WTC11 (cell line): ENCODE measurements at regions not wholly inside any gene's neighbourhood (a gene's known extent, or its start where the extent isn't known, plus 50 kb on each side); places are given as distances from the start of the nearest gene placed in this dataset.

Source experiments
- ATAC-seq: fragments of 200-7000 bp; cut with Tn5 transposase; 2 replicates; pipeline ENCODE4 v1.10.0; 2021; ENCODE audit warnings: mild to moderate bottlenecking, moderate library complexity
- CTCF ChIA-PET: fragments of 300-600 bp; sonication (Branson Sonifier 250); formaldehyde crosslinking; loops from one replicate; lab custom pipeline; 2021; ENCODE audit warnings: antibody characterized with exemption; lab: Charles Lee
- POLR2A ChIA-PET: fragments of 350-600 bp; sonication (Branson Sonifier 250); formaldehyde crosslinking; loops from one replicate; lab custom pipeline; 2021; ENCODE audit warnings: antibody characterized with exemption; lab: Charles Lee
- DNase-seq: peaks from one replicate; pipeline ENCODE4 v3.0.0; 2021; ENCODE audit warnings: low spot score
- H3K27ac Mint-ChIP-seq: 2 replicates; pipeline ENCODE4 v1.8.0; 2021; ENCODE audit warnings: mixed read lengths
- H3K27me3 Mint-ChIP-seq: 2 replicates; pipeline ENCODE4 v1.8.0; 2021; ENCODE audit warnings: low read depth, mild to moderate bottlenecking, moderate library complexity, mixed read lengths
- H3K36me3 Mint-ChIP-seq: 2 replicates; pipeline ENCODE4 v1.8.0; 2021; ENCODE audit warnings: mixed read lengths
- H3K4me1 Mint-ChIP-seq: 2 replicates; pipeline ENCODE4 v1.8.0; 2022; ENCODE audit warnings: mixed read lengths
- H3K4me3 Mint-ChIP-seq: 2 replicates; pipeline ENCODE4 v1.8.0; 2021; ENCODE audit warnings: mild to moderate bottlenecking, moderate library complexity, mixed read lengths
- H3K9me3 Mint-ChIP-seq: 2 replicates; pipeline ENCODE4 v1.8.0; 2021; ENCODE audit warnings: mixed read lengths
- CREM ChIP-seq: sonication (generic); formaldehyde crosslinking; IDR thresholded peaks from 2 replicates; pipeline ENCODE4 v1.8.1; 2022; ENCODE audit warnings: mild to moderate bottlenecking, missing genetic modification reagents, moderate library complexity
- FOXK1 ChIP-seq: sonication (generic); formaldehyde crosslinking; IDR thresholded peaks from 2 replicates; pipeline ENCODE4 v1.8.0; 2022; ENCODE audit warnings: mild to moderate bottlenecking, moderate library complexity, missing genetic modification reagents
- HMGA2 ChIP-seq: fragments of 250-450 bp; sonication (Bioruptor Pico); IDR thresholded peaks from 2 replicates; pipeline ENCODE4 v1.4.0; 2021; ENCODE audit warnings: mild to moderate bottlenecking, moderate library complexity
- IRF2 ChIP-seq: sonication (generic); formaldehyde crosslinking; IDR thresholded peaks from 2 replicates; pipeline ENCODE4 v1.8.0; 2022; ENCODE audit warnings: low read depth, missing genetic modification reagents, borderline replicate concordance
- NFE2L1 ChIP-seq: sonication (generic); formaldehyde crosslinking; IDR thresholded peaks from 2 replicates; pipeline ENCODE4 v1.8.1; 2023; ENCODE audit warnings: missing genetic modification reagents
- NFYB ChIP-seq: sonication (generic); formaldehyde crosslinking; conservative IDR thresholded peaks from 2 replicates; pipeline ENCODE4 v1.8.0; 2022; ENCODE audit warnings: low read depth, missing genetic modification reagents
- NR1H2 ChIP-seq: sonication (generic); formaldehyde crosslinking; IDR thresholded peaks from 2 replicates; pipeline ENCODE4 v1.9.0; 2021; ENCODE audit warnings: mild to moderate bottlenecking, moderate library complexity, missing genetic modification reagents
- OVOL2 ChIP-seq: fragments of 250-450 bp; sonication (Bioruptor Pico); IDR thresholded peaks from 2 replicates; pipeline ENCODE4 v1.9.0; 2021; ENCODE audit warnings: mild to moderate bottlenecking, borderline replicate concordance
- PRRX2 ChIP-seq: fragments of 250-450 bp; sonication (Bioruptor Pico); IDR thresholded peaks from 2 replicates; pipeline ENCODE4 v1.8.0; 2021; ENCODE audit warnings: mild to moderate bottlenecking
- SMAD3 ChIP-seq: sonication (generic); formaldehyde crosslinking; IDR thresholded peaks from 2 replicates; pipeline ENCODE4 v1.8.0; 2022; ENCODE audit warnings: missing genetic modification reagents, mild to moderate bottlenecking, borderline replicate concordance
- TCF7 ChIP-seq: sonication (generic); formaldehyde crosslinking; IDR thresholded peaks from 2 replicates; pipeline ENCODE4 v1.8.0; 2022; ENCODE audit warnings: mild to moderate bottlenecking, low read depth, missing genetic modification reagents, moderate library complexity
- TEAD1 ChIP-seq: sonication (generic); formaldehyde crosslinking; IDR thresholded peaks from 2 replicates; pipeline ENCODE4 v1.8.0; 2022; ENCODE audit warnings: mild to moderate bottlenecking, missing genetic modification reagents
- ZBTB21 ChIP-seq: sonication (generic); formaldehyde crosslinking; IDR thresholded peaks from 2 replicates; pipeline ENCODE4 v1.8.1; 2023; ENCODE audit warnings: mild to moderate bottlenecking, missing genetic modification reagents, borderline replicate concordance
- ZNF263 ChIP-seq: sonication (generic); formaldehyde crosslinking; IDR thresholded peaks from 2 replicates; pipeline ENCODE4 v1.8.1; 2022; ENCODE audit warnings: low read depth, mild to moderate bottlenecking, moderate library complexity, missing genetic modification reagents
- TF ChIP-seq, protein P1 (sequence below): sonication (generic); formaldehyde crosslinking; IDR thresholded peaks from 2 replicates; pipeline ENCODE4 v1.8.0; 2022; ENCODE audit warnings: mild to moderate bottlenecking, missing genetic modification reagents
- TF ChIP-seq, protein P2 (sequence below): sonication (generic); formaldehyde crosslinking; conservative IDR thresholded peaks from 2 replicates; pipeline ENCODE4 v1.8.1; 2023; ENCODE audit warnings: mild to moderate bottlenecking, low read depth, missing genetic modification reagents, moderate library complexity
- TF ChIP-seq, protein P3 (sequence below): fragments of 250-450 bp; sonication (Bioruptor Pico); IDR thresholded peaks from 2 replicates; pipeline ENCODE4 v2.1.2; 2022; ENCODE audit warnings: mild to moderate bottlenecking, moderate library complexity
- TF ChIP-seq, protein P4 (sequence below): sonication (generic); formaldehyde crosslinking; IDR thresholded peaks from 2 replicates; pipeline ENCODE4 v1.8.0; 2022; ENCODE audit warnings: missing genetic modification reagents
- TF ChIP-seq, protein P5 (sequence below): sonication (generic); formaldehyde crosslinking; IDR thresholded peaks from 2 replicates; pipeline ENCODE4 v1.8.1; 2023; ENCODE audit warnings: mild to moderate bottlenecking, missing genetic modification reagents, borderline replicate concordance

DNA sequence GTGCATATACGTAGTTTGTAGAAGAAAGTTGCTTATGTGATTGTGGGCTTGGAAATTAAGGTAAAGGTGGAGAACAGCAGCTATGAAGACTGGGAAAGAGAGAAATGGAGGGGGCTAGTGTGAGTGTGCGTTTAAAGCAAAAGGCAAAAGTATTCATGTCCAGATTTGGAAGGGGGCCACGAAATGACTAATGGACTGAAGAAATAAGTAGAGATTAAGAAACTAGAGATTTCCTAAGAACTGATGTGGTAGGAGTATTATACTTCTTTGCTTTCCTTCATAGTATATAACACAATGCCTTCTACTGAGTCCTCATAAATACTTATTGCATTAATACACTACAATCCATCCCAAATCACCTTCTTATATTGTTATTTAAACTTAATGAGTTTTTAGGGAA, 298.6 kb upstream of the NOVA1 start:
- Mint-ChIP-seq H3K27me3 (no peaks in the 10 kb centered on the region), H3K27ac (no peak overlapping the region), H3K9me3 (peaks cover 17% of the 10 kb centered on the region), H3K4me1 (no peaks in the 10 kb centered on the region), H3K36me3 (peaks cover 15% of the 10 kb centered on the region), H3K4me3 (no peak overlapping the region)
- TF ChIP-seq, protein P1, sequence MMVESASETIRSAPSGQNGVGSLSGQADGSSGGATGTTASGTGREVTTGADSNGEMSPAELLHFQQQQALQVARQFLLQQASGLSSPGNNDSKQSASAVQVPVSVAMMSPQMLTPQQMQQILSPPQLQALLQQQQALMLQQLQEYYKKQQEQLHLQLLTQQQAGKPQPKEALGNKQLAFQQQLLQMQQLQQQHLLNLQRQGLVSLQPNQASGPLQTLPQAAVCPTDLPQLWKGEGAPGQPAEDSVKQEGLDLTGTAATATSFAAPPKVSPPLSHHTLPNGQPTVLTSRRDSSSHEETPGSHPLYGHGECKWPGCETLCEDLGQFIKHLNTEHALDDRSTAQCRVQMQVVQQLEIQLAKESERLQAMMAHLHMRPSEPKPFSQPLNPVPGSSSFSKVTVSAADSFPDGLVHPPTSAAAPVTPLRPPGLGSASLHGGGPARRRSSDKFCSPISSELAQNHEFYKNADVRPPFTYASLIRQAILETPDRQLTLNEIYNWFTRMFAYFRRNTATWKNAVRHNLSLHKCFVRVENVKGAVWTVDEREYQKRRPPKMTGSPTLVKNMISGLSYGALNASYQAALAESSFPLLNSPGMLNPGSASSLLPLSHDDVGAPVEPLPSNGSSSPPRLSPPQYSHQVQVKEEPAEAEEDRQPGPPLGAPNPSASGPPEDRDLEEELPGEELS, result no peak
- TF ChIP-seq, protein P2, sequence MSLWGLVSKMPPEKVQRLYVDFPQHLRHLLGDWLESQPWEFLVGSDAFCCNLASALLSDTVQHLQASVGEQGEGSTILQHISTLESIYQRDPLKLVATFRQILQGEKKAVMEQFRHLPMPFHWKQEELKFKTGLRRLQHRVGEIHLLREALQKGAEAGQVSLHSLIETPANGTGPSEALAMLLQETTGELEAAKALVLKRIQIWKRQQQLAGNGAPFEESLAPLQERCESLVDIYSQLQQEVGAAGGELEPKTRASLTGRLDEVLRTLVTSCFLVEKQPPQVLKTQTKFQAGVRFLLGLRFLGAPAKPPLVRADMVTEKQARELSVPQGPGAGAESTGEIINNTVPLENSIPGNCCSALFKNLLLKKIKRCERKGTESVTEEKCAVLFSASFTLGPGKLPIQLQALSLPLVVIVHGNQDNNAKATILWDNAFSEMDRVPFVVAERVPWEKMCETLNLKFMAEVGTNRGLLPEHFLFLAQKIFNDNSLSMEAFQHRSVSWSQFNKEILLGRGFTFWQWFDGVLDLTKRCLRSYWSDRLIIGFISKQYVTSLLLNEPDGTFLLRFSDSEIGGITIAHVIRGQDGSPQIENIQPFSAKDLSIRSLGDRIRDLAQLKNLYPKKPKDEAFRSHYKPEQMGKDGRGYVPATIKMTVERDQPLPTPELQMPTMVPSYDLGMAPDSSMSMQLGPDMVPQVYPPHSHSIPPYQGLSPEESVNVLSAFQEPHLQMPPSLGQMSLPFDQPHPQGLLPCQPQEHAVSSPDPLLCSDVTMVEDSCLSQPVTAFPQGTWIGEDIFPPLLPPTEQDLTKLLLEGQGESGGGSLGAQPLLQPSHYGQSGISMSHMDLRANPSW (CRISPR knock-in tag), result no peak
- TF ChIP-seq, protein P3, sequence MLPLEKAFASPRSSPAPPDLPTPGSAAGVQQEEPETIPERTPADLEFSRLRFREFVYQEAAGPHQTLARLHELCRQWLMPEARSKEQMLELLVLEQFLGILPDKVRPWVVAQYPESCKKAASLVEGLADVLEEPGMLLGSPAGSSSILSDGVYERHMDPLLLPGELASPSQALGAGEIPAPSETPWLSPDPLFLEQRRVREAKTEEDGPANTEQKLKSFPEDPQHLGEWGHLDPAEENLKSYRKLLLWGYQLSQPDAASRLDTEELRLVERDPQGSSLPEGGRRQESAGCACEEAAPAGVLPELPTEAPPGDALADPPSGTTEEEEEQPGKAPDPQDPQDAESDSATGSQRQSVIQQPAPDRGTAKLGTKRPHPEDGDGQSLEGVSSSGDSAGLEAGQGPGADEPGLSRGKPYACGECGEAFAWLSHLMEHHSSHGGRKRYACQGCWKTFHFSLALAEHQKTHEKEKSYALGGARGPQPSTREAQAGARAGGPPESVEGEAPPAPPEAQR (CRISPR knock-in tag), result no peak
- TF ChIP-seq ZNF263 (CRISPR knock-in tag) (no peak), ZBTB21 (CRISPR knock-in tag) (no peak), CREM (CRISPR knock-in tag) (no peak), NFYB (CRISPR knock-in tag) (no peak)
- TF ChIP-seq, protein P4, sequence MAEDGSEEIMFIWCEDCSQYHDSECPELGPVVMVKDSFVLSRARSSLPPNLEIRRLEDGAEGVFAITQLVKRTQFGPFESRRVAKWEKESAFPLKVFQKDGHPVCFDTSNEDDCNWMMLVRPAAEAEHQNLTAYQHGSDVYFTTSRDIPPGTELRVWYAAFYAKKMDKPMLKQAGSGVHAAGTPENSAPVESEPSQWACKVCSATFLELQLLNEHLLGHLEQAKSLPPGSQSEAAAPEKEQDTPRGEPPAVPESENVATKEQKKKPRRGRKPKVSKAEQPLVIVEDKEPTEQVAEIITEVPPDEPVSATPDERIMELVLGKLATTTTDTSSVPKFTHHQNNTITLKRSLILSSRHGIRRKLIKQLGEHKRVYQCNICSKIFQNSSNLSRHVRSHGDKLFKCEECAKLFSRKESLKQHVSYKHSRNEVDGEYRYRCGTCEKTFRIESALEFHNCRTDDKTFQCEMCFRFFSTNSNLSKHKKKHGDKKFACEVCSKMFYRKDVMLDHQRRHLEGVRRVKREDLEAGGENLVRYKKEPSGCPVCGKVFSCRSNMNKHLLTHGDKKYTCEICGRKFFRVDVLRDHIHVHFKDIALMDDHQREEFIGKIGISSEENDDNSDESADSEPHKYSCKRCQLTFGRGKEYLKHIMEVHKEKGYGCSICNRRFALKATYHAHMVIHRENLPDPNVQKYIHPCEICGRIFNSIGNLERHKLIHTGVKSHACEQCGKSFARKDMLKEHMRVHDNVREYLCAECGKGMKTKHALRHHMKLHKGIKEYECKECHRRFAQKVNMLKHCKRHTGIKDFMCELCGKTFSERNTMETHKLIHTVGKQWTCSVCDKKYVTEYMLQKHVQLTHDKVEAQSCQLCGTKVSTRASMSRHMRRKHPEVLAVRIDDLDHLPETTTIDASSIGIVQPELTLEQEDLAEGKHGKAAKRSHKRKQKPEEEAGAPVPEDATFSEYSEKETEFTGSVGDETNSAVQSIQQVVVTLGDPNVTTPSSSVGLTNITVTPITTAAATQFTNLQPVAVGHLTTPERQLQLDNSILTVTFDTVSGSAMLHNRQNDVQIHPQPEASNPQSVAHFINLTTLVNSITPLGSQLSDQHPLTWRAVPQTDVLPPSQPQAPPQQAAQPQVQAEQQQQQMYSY (CRISPR knock-in tag), result no peak
- DNase-seq, result no peak
- no peak for ATAC-seq
- CTCF ChIA-PET, result no interaction called here
- POLR2A ChIA-PET, result no interaction called here

DNA sequence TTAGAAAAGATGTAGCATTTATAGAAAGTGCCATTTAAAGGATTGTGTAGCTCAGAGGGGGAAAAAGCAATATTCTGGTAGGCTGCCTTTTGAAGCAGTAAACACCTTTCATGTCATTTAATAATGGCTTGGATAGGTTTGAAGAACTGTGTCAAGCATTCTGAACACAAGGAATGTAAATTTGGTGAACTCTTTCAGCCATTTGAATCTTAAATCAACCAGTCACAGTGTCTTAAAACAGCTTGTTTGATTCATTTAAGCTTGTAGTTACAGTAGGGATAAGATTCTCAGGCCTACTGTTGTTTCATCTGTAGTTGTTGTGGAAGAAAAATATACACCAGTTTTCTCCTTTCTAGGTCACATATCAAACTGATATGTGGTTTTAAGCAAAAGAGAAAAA, 299.4 kb upstream of the NOVA1 start:
- Mint-ChIP-seq H3K27ac (no peak overlapping the region), H3K4me1 (no peaks in the 10 kb centered on the region), H3K9me3 (peaks cover 21% of the 10 kb centered on the region), H3K4me3 (no peak overlapping the region), H3K27me3 (no peaks in the 10 kb centered on the region), H3K36me3 (peaks cover 15% of the 10 kb centered on the region)
- no peak for ATAC-seq
- DNase-seq, result no peak
- POLR2A ChIA-PET, result no interaction called here
- CTCF ChIA-PET, result no interaction called here
- no peak for TF ChIP-seq NR1H2 (CRISPR knock-in tag)
- TF ChIP-seq, protein P5, sequence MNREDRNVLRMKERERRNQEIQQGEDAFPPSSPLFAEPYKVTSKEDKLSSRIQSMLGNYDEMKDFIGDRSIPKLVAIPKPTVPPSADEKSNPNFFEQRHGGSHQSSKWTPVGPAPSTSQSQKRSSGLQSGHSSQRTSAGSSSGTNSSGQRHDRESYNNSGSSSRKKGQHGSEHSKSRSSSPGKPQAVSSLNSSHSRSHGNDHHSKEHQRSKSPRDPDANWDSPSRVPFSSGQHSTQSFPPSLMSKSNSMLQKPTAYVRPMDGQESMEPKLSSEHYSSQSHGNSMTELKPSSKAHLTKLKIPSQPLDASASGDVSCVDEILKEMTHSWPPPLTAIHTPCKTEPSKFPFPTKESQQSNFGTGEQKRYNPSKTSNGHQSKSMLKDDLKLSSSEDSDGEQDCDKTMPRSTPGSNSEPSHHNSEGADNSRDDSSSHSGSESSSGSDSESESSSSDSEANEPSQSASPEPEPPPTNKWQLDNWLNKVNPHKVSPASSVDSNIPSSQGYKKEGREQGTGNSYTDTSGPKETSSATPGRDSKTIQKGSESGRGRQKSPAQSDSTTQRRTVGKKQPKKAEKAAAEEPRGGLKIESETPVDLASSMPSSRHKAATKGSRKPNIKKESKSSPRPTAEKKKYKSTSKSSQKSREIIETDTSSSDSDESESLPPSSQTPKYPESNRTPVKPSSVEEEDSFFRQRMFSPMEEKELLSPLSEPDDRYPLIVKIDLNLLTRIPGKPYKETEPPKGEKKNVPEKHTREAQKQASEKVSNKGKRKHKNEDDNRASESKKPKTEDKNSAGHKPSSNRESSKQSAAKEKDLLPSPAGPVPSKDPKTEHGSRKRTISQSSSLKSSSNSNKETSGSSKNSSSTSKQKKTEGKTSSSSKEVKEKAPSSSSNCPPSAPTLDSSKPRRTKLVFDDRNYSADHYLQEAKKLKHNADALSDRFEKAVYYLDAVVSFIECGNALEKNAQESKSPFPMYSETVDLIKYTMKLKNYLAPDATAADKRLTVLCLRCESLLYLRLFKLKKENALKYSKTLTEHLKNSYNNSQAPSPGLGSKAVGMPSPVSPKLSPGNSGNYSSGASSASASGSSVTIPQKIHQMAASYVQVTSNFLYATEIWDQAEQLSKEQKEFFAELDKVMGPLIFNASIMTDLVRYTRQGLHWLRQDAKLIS (CRISPR knock-in tag), result no peak
- no peak for TF ChIP-seq HMGA2 (CRISPR knock-in tag)
- TF ChIP-seq IRF2, result no peak
- no peak for TF ChIP-seq FOXK1 (CRISPR knock-in tag)
- no peak for TF ChIP-seq PRRX2 (CRISPR knock-in tag)
- TF ChIP-seq SMAD3 (CRISPR knock-in tag), result no peak
- no peak for TF ChIP-seq OVOL2
- TF ChIP-seq TCF7 (CRISPR knock-in tag), result no peak
- no peak for TF ChIP-seq NFE2L1 (CRISPR knock-in tag)
- TF ChIP-seq TEAD1 (CRISPR knock-in tag), result no peak
